C4-2B (cell line): ENCODE measurements at regions not wholly inside any gene's neighbourhood (a gene's known extent, or its start where the extent isn't known, plus 50 kb on each side); places are given as distances from the start of the nearest gene placed in this dataset.

Experiments
- H3K27ac ChIP-seq: fragments of 450-650 bp; 2 replicates; pipeline ENCODE4 v1.5.1; 2017
- ZFX ChIP-seq: fragments of 450-650 bp; IDR thresholded peaks from 2 replicates; pipeline ENCODE4 v1.6.1; 2017
- TF ChIP-seq, protein P1 (sequence below): fragments of 450-650 bp; conservative IDR thresholded peaks from 2 replicates; pipeline ENCODE4 v1.5.1; 2017; ENCODE audit warnings: mild to moderate bottlenecking

DNA sequence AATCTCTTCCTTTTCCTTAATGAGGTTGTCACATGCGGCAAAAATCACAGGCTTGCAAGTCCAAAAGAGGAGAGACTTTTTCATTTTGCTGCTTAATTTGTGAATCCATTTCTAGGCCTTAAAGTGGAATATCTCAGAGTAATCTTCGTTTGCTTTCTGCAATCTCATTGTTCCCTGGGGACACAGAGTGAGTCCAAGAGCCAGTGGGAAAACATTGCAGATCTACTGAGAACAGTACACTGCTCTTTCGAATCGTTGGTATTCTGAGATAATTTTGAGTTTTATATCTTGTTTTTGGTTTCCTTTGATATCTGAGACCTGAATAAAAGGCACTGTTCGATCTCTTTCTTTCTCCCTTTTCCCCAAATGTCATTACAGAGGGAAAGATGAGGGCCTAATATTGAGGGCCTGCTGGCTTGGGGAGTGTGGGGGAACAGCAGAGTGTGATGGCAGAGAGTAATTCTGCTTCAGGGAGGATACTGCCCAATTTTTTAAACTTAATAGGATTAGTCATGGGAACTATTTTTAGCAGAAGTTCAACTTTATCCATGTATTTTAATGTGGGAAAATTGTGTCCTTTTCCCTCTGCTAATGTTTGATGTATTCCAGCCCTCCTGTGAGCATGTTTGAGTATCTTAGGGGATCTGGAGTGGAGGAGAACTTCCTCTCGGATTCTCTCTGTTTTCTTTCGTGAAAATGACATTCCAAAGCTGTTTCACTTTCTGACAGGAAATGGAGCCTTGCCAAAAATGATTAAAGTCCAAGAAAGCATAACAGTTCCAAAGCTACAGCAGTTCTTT lies 418.2 kb upstream of the ZEB2 start:
- H3K27ac ChIP-seq: no peak overlapping the region
- TF ChIP-seq, protein P1, sequence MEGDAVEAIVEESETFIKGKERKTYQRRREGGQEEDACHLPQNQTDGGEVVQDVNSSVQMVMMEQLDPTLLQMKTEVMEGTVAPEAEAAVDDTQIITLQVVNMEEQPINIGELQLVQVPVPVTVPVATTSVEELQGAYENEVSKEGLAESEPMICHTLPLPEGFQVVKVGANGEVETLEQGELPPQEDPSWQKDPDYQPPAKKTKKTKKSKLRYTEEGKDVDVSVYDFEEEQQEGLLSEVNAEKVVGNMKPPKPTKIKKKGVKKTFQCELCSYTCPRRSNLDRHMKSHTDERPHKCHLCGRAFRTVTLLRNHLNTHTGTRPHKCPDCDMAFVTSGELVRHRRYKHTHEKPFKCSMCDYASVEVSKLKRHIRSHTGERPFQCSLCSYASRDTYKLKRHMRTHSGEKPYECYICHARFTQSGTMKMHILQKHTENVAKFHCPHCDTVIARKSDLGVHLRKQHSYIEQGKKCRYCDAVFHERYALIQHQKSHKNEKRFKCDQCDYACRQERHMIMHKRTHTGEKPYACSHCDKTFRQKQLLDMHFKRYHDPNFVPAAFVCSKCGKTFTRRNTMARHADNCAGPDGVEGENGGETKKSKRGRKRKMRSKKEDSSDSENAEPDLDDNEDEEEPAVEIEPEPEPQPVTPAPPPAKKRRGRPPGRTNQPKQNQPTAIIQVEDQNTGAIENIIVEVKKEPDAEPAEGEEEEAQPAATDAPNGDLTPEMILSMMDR: no peak
- no peak for TF ChIP-seq ZFX

DNA sequence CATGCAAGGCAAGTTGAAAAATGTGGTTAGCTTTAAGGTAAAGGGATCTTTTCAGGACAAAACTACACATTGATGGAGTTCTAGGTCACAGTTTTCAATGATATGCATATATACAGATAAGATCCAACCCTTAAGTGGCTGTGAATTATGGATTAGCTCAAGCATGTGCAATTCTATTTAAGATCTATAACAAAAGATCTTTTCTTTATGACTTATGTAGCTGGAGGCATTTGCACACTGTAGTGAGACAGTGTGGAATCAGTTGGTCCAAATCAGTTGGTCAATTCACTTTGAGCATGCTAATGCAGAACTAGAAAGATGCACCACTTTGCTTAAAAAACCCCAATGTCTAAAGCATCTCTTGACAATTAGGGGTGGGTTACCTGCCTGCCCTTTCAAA lies 417.1 kb upstream of the ZEB2 start:
- no peak for TF ChIP-seq ZFX
- TF ChIP-seq, protein P1: no peak
- no peak overlapping the region for H3K27ac ChIP-seq

DNA sequence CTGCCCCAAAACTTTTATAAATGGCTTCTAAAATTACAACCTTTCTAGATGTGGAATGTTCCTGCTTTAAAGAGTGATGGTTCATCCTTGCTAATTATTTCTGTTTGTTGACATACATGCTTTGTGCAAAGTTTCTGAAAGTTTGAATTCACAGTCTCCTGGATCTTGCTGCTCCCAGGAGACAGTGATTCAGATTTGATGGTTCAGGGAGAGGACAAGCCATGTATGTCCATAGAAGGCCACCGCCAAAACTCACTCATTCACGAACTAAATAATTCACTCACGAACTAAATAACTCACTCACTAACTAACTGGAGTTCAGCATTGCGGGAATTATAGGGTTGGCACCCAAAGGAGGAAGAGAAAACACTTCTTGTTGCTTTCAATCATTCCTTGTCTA lies 416.5 kb upstream of the ZEB2 start:
- no peak overlapping the region for H3K27ac ChIP-seq
- TF ChIP-seq ZFX: no peak
- TF ChIP-seq, protein P1: no peak

DNA sequence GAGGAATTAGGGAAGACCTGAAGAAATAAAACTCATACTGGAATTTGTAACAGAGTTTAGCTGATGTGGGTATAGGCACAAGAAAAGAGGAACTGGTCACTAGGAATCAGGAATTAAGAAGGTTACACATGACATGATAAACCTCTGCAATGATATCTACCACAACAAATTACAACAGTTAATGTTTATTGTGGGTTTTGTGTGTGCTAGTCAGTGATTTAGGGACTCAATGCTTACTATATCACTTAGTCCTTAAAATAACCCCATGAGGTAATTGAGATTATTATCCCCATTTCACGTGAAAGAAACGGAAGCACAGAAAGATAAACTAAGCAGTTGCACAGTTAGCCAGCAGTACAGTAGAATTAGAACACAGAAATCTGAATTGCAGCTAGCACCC lies 415.8 kb upstream of the ZEB2 start:
- no peak for TF ChIP-seq ZFX
- TF ChIP-seq, protein P1: no peak
- no peak overlapping the region for H3K27ac ChIP-seq

DNA sequence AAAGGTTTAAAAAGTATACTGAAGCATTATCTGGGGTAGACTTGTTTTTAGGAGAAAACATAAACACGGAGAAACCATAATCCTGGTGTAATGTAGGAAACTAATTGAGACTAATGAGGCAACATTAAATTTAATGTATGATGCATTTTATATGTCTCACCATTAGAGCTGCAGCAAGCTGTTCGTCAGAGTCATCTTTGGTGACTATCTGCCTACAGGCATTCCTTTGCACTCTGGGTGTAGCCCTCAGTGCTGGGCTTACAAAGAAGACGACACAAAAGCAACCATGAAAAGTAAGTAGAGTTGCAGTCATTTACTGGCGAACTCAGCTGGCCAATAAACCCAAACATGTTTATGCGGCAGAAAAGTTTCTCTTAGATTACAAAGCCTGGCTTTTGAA lies 415.3 kb upstream of the ZEB2 start:
- H3K27ac ChIP-seq: no peak overlapping the region
- TF ChIP-seq, protein P1: no peak
- no peak for TF ChIP-seq ZFX

DNA sequence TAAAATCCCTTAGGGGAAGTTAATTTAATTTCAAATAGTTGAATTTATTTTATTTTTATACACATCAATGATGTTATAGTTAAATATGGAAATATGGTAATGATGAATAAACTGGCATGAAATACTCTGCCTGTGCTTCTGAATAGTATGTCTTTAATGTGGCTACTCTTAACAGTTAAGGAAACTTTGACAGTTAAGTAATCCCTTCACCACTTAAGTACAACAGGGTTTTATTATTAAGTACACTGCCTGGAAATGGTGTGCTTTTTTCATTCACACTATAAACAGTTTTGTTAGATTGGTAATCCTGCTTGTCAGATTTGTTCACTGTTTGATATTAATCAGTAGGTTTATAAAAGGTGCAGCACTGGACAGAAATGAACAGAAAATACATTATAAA lies 412.0 kb upstream of the ZEB2 start:
- no peak overlapping the region for H3K27ac ChIP-seq
- no peak for TF ChIP-seq ZFX
- TF ChIP-seq, protein P1: no peak

DNA sequence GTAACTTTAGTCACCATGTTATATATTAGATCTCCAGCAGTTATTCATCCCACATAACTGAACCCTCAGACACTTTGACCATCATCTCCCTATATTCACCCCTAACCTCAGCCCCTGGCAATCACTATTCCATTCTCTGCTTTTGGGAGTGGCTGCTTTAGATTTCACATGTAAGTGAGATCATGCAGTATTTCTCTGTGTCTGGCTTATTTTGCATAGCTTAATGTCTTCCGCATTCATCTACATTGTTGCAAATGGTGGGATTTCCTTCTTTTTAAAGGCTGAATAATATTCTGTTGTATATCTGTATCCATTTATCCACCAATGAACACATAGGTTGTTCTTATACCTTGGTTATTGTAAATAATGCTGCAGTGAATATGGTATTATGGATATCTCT lies 411.6 kb upstream of the ZEB2 start:
- H3K27ac ChIP-seq: no peak overlapping the region
- TF ChIP-seq, protein P1: no peak
- no peak for TF ChIP-seq ZFX
